ENCODE measurements at regions not wholly inside any gene's neighbourhood (a gene's known extent, or its start where the extent isn't known, plus 50 kb on each side); places are given as distances from the start of the nearest gene placed in this dataset.

- ATAC-seq (no peak), DNase-seq (ENCODE audit: low read depth, low spot score) (no peak)
- no peak overlapping the region for H3K4me2 ChIP-seq (ENCODE audit: low read length)
- no peak overlapping the region for H3K9ac ChIP-seq (ENCODE audit: low read length)
- no peaks in the 10 kb centered on the region for H3K4me1 ChIP-seq (ENCODE audit: control insufficient read depth in 1 of 2, insufficient read depth in 2 of 2, low read length in 2 of 2)
- no peak overlapping the region for H2AFZ ChIP-seq (ENCODE audit: low read depth, low read length, poor library complexity, severe bottlenecking)
- intact Hi-C loops (cut with micrococcal nuclease), result no loop called here
- POLR2A ChIA-PET, result no interaction called here
- RAD21 ChIA-PET (ENCODE audit: low non-redundant PET in 1 of 2, low total read pairs in 2 of 2, uncharacterized antibody in 2 of 2, unreplicated experiment in 2 of 2), result no interaction called here
- no peaks in the 10 kb centered on the region for H3K79me2 ChIP-seq (ENCODE audit: insufficient read depth, low read length)
- H3K27me3 ChIP-seq (ENCODE audit: insufficient read depth, low read length), result no peaks in the 10 kb centered on the region
- peaks cover 41 to 42% of the 10 kb centered on the region in 2 experiments; a peak in 3 of 4 replicates for H3K9me3 ChIP-seq (ENCODE audit: control insufficient read depth in 1 of 2, insufficient read depth in 1 of 2, low read depth in 1 of 2, low read length in 2 of 2)
- CTCF ChIA-PET, result no interaction called here
- H3K4me3 ChIP-seq (replicated peaks in 1 of 2; ENCODE audit: low read depth in 1 of 2, low read length in 2 of 2), result no peak overlapping the region
- BruUV-seq (replicated peaks), result no TSS peak
- no peaks in the 10 kb centered on the region for H3K9me2 ChIP-seq (ENCODE audit: insufficient read depth)
- no peaks in the 10 kb centered on the region for H4K20me1 ChIP-seq (ENCODE audit: insufficient read depth)
- H3K36me3 ChIP-seq (ENCODE audit: control insufficient read depth in 1 of 2, insufficient read depth in 2 of 2, low read length in 2 of 2), result no peaks in the 10 kb centered on the region
- no peak overlapping the region for H3K27ac ChIP-seq (ENCODE audit: low read depth, low read length)
- TF ChIP-seq ZFX (IDR thresholded peaks at IDR 0.05) (no peak), SP1 (IDR thresholded peaks at IDR 0.05; ENCODE audit: low read depth) (no peak), REST (IDR thresholded peaks at IDR 0.05; ENCODE audit: low read depth) (no peak), CTCF (IDR thresholded peaks at IDR 0.05 in 2 of 3, conservative IDR thresholded peaks at IDR 0.05 in 1 of 3; ENCODE audit: borderline replicate concordance in 1 of 3, insufficient read depth in 1 of 3, low read depth in 2 of 3, low read length in 2 of 3) (no peak), SRF (IDR thresholded peaks at IDR 0.05; ENCODE audit: low read depth) (no peak), RAD21 (IDR thresholded peaks at IDR 0.05; ENCODE audit: low read depth) (no peak), TCF7L2 (IDR thresholded peaks at IDR 0.05; ENCODE audit: borderline replicate concordance, extremely low read depth, insufficient read depth, insufficient read length) (no peak), EZH2 (IDR thresholded peaks at IDR 0.05) (no peak), EZH2phosphoT487 (IDR thresholded peaks at IDR 0.05; ENCODE audit: borderline replicate concordance) (no peak), ELF1 (IDR thresholded peaks at IDR 0.05; ENCODE audit: borderline replicate concordance, low read depth) (no peak), POLR2AphosphoS5 (IDR thresholded peaks at IDR 0.05; ENCODE audit: low read depth, low read length) (no peak)
These were observed 135.1 kb upstream of the SORCS1 start for GRCh38 chr10:107299606-107300005.

Measured in HCT116 (cell line).